ENCODE measurements at regions not wholly inside any gene's neighbourhood (a gene's known extent, or its start where the extent isn't known, plus 50 kb on each side); places are given as distances from the start of the nearest gene placed in this dataset.
A peak's percentile ranks its signal among the peaks of the same experiment; 100 is the strongest.

DNA sequence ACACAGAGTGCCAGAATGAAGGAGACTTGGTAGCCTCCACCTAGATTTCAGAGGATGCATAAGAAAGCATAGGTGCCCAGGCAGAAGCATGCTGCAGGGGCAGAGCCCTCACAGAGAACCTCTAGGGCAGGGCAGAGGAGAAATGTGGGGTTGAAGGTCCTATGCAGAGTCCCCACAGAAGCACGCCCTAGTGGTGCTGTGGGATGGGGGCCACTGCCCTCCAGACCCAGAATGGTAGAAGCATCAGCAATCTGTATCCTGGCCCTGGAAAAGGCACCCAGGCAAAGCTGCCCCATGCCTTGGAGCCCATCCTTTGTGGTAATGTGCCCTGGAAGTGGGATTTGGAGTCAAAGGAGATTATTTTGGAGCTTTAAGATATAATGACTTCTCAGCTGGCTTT lies 992.9 kb upstream of the PABPC4L start:
- H3K27ac Mint-ChIP-seq: no peak overlapping the region
- H3K9me3 Mint-ChIP-seq: no peaks in the 10 kb centered on the region; the same call in 1 of the 2 replicates
- H3K4me3 Mint-ChIP-seq: no peak overlapping the region
- TF ChIP-seq, protein P1, sequence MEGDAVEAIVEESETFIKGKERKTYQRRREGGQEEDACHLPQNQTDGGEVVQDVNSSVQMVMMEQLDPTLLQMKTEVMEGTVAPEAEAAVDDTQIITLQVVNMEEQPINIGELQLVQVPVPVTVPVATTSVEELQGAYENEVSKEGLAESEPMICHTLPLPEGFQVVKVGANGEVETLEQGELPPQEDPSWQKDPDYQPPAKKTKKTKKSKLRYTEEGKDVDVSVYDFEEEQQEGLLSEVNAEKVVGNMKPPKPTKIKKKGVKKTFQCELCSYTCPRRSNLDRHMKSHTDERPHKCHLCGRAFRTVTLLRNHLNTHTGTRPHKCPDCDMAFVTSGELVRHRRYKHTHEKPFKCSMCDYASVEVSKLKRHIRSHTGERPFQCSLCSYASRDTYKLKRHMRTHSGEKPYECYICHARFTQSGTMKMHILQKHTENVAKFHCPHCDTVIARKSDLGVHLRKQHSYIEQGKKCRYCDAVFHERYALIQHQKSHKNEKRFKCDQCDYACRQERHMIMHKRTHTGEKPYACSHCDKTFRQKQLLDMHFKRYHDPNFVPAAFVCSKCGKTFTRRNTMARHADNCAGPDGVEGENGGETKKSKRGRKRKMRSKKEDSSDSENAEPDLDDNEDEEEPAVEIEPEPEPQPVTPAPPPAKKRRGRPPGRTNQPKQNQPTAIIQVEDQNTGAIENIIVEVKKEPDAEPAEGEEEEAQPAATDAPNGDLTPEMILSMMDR (IDR thresholded peaks at IDR 0.05): no peak
- peaks cover 2% of the 10 kb centered on the region; the same call in 1 of the 2 replicates for H3K27me3 Mint-ChIP-seq (ENCODE audit: insufficient read depth)
- H3K36me3 Mint-ChIP-seq (ENCODE audit: low read depth): no peaks in the 10 kb centered on the region
- H3K4me1 Mint-ChIP-seq (ENCODE audit: low read depth): peaks cover 15% of the 10 kb centered on the region; the same call in 1 of the 2 replicates
- no peak for DNase-seq

DNA sequence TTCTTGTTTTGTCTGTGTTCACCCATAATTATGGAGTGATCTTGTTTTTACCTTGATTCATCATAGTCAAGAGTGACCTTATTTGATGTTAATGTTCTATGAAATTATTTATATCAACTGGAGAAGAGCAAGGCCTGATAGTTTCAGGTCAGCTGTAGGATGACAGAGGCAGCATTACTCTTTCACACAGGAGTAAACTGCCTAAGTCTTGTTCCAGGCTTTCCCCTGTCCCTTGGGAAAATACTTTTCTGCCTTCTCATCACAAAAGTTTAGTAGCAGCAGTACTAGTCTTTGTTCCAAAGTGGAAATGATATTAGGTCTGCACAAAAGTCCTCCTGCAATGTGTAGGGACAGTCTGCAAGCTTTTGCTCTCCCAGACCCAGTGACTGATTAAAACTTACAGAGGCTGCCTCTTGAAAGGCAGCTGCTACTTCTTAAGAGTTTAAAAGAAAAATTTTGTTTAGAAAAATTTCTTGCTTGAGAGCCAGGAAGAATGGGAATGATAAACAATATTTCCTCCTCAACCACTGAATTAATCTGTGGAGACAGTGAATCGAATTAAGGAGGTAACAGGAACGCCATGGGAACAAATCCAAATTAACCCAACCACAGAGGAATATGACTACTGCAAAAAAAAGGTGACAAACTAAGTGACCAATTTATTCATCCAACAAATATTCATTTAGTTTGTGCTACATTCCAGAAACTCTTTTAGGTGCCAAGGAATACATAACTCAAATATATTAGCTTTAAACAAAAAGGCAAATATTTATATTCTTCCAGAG lies 991.4 kb upstream of the PABPC4L start:
- peaks cover 2% of the 10 kb centered on the region; the same call in 1 of the 2 replicates for H3K27me3 Mint-ChIP-seq (ENCODE audit: insufficient read depth)
- H3K4me1 Mint-ChIP-seq (ENCODE audit: low read depth): peaks cover 15% of the 10 kb centered on the region; the same call in 1 of the 2 replicates
- peak; percentile 24 for DNase-seq
- TF ChIP-seq, protein P1 (IDR thresholded peaks at IDR 0.05): no peak
- H3K36me3 Mint-ChIP-seq (ENCODE audit: low read depth): no peaks in the 10 kb centered on the region
- peak overlapping the region; percentile 55; the same call in 1 of the 2 replicates for H3K27ac Mint-ChIP-seq
- H3K4me3 Mint-ChIP-seq: no peak overlapping the region
- H3K9me3 Mint-ChIP-seq: no peaks in the 10 kb centered on the region; the same call in 1 of the 2 replicates

DNA sequence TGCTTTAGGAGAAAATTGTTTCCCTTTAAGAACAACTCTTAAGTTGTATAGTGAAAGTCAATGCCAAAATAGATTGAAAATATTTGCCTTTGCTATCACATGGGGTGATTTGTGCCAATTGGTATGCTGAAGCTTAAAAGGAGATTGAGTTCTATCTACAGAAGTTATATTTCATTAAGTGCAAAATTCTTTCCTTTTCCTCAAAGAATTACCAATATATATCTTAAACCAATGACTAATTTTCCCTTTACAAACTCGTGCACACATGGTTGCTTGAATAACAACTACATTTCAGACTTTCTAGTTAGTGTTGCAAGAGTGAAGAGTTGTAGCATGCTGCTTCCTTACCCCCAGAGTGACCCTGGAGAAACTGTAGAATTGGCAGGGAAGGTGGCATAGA lies 990.0 kb upstream of the PABPC4L start:
- H3K27me3 Mint-ChIP-seq (ENCODE audit: insufficient read depth): peaks cover 2% of the 10 kb centered on the region; the same call in 1 of the 2 replicates
- H3K9me3 Mint-ChIP-seq: no peaks in the 10 kb centered on the region; the same call in 1 of the 2 replicates
- H3K27ac Mint-ChIP-seq: no peak overlapping the region
- peaks cover 15% of the 10 kb centered on the region; the same call in 1 of the 2 replicates for H3K4me1 Mint-ChIP-seq (ENCODE audit: low read depth)
- H3K36me3 Mint-ChIP-seq (ENCODE audit: low read depth): no peaks in the 10 kb centered on the region
- H3K4me3 Mint-ChIP-seq: no peak overlapping the region
- TF ChIP-seq, protein P1 (IDR thresholded peaks at IDR 0.05): no peak
- DNase-seq: no peak

DNA sequence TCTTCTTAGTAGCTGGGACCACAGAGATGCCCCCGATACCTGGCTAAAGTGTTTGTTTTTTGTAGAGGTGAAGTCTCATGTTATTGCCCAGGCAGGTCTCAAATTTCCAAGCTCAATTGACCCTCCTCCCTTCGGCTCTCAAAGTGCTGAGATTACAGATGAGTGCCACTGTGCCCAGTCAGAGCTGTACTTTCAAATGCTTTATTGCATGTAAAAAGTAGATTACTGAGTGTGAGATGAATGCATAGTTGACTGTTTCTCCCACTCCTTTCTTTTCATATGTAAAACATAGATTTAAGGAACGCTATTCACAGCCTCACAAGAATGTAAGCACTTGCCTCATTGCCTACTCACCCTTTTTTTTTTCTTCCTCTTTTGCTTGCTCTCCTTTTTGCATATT lies 984.4 kb upstream of the PABPC4L start:
- H3K36me3 Mint-ChIP-seq (ENCODE audit: low read depth): 0 out of 2 replicates have a peak, but pooled peaks cover 4% of the 10 kb centered on the region
- H3K27ac Mint-ChIP-seq: no peak overlapping the region
- no peaks in the 10 kb centered on the region; the same call in 1 of the 2 replicates for H3K4me1 Mint-ChIP-seq (ENCODE audit: low read depth)
- peaks cover 18% of the 10 kb centered on the region for H3K9me3 Mint-ChIP-seq
- no peak overlapping the region for H3K4me3 Mint-ChIP-seq
- TF ChIP-seq, protein P1 (IDR thresholded peaks at IDR 0.05): no peak
- no peak for DNase-seq
- no peaks in the 10 kb centered on the region for H3K27me3 Mint-ChIP-seq (ENCODE audit: insufficient read depth)

DNA sequence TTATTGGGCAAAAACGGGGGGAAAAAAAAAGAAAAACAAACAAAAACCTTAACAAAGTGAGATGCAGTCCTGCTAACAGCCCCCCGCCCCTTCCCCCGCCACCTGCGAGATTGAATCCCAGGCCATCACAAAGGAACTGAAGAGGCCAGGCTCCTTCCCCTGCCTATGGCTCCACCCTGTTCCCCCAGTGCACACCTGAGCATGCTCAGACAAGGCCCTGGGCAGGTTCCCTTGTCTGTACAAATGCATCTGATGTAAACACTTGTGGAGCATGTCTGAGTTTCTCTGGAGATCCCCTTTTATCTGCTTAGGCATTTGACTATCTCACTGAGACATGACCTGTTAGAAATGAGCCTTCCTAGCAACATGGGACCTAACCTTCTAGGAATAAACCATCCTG lies 983.7 kb upstream of the PABPC4L start:
- no peak for DNase-seq
- Mint-ChIP-seq H3K9me3 (peaks cover 24% of the 10 kb centered on the region), H3K27ac (no peak overlapping the region), H3K36me3 (ENCODE audit: low read depth) (0 out of 2 replicates have a peak, but pooled peaks cover 4% of the 10 kb centered on the region), H3K27me3 (ENCODE audit: insufficient read depth) (peaks cover 1% of the 10 kb centered on the region; the same call in 1 of the 2 replicates), H3K4me1 (ENCODE audit: low read depth) (no peaks in the 10 kb centered on the region; the same call in 1 of the 2 replicates), H3K4me3 (no peak overlapping the region)
- TF ChIP-seq, protein P1 (IDR thresholded peaks at IDR 0.05): no peak
